ENCODE measurements at regions not wholly inside any gene's neighbourhood (a gene's known extent, or its start where the extent isn't known, plus 50 kb on each side); places are given as distances from the start of the nearest gene placed in this dataset.
"Not testable (repeated sequence)": the region's sequence is repeated elsewhere in the genome, so short reads cannot be mapped to it uniquely, and the experiment has no call there.

GRCh38 chr1:215444715-215445414 is 122.2 kb upstream of the KCTD3 start:
- no peaks in the 10 kb centered on the region for H3K36me3 ChIP-seq (replicated peaks in 1 of 2)
- intact Hi-C loops (cut with DNase I), result no loop called here
- no peak overlapping the region for H3K4me3 ChIP-seq
- no peak for TF ChIP-seq CTCF (IDR thresholded peaks at IDR 0.05)
- H3K4me1 ChIP-seq (replicated peaks in 1 of 2), result peaks cover 0 to 5% of the 10 kb centered on the region in 2 donors
- no peak for DNase-seq
- H3K9me3 ChIP-seq (replicated peaks in 1 of 3), result peaks cover 0 to 8% (median under 1%) of the 10 kb centered on the region in 3 donors
- H3K27me3 ChIP-seq, result no peaks in the 10 kb centered on the region
- H3K27ac ChIP-seq, result no peak overlapping the region
- WGBS, 4 donors, result 80 to 98% (median 85%) methylated on average over 1 to 2 of the region's 2 CpGs

GRCh38 chr1:215448014-215448413 is 119.1 kb upstream of the KCTD3 start:
- H3K36me3 ChIP-seq (replicated peaks in 1 of 2); H3K9me3 ChIP-seq (replicated peaks in 1 of 3); H3K27ac ChIP-seq; H3K4me1 ChIP-seq (replicated peaks in 1 of 2); DNase-seq; H3K27me3 ChIP-seq; intact Hi-C loops (cut with DNase I); H3K4me3 ChIP-seq: not testable (repeated sequence)
- 83 to 90% (median 89%) methylated on average over 6 of the region's 6 CpGs for WGBS, 4 donors

- H3K4me1 ChIP-seq (replicated peaks in 1 of 2); intact Hi-C loops (cut with DNase I); H3K9me3 ChIP-seq (replicated peaks in 1 of 3); H3K27me3 ChIP-seq; H3K36me3 ChIP-seq (replicated peaks in 1 of 2); H3K4me3 ChIP-seq; H3K27ac ChIP-seq; DNase-seq: not testable (repeated sequence)
- WGBS, 4 donors, result 89 to 100% (median 91%) methylated on average over 1 of the region's 1 CpG
These were observed 118.0 kb upstream of the KCTD3 start for GRCh38 chr1:215449147-215449546.

- intact Hi-C loops (cut with DNase I), result no loop called here
- no peak for DNase-seq
These were observed 113.7 kb upstream of the KCTD3 start for GRCh38 chr1:215453440-215453839.

GRCh38 chr1:215457213-215457612 is 109.9 kb upstream of the KCTD3 start:
- WGBS, 4 donors, result 67 to 81% (median 75%) methylated on average over 3 of the region's 3 CpGs
- no peak for DNase-seq
- Histone ChIP-seq H3K9me3 (replicated peaks in 1 of 3) (no peaks in the 10 kb centered on the region), H3K4me1 (replicated peaks in 1 of 2) (no peaks in the 10 kb centered on the region), H3K36me3 (replicated peaks in 1 of 2) (no peaks in the 10 kb centered on the region), H3K27ac (no peak overlapping the region), H3K4me3 (no peak overlapping the region), H3K27me3 (no peaks in the 10 kb centered on the region)
- intact Hi-C loops (cut with DNase I), result no loop called here
- TF ChIP-seq POLR2A (IDR thresholded peaks at IDR 0.05) (no peak), CTCF (IDR thresholded peaks at IDR 0.05) (no peak)

More at GRCh38 chr1:215453440-215453839, 113.7 kb upstream of the KCTD3 start:
- Histone ChIP-seq H3K9me3 (replicated peaks in 1 of 3) (no peaks in the 10 kb centered on the region), H3K36me3 (replicated peaks in 1 of 2) (no peaks in the 10 kb centered on the region), H3K27ac (no peak overlapping the region), H3K4me1 (replicated peaks in 1 of 2) (no peaks in the 10 kb centered on the region), H3K27me3 (no peaks in the 10 kb centered on the region), H3K4me3 (no peak overlapping the region)
- TF ChIP-seq CTCF (IDR thresholded peaks at IDR 0.05) (no peak), POLR2A (IDR thresholded peaks at IDR 0.05) (no peak)

Data from adrenal gland (tissue), 9 donors.